Activated naive CD8-positive, alpha-beta T cell treated with anti-CD3 and anti-CD28 coated beads, Interleukin-2, amount 50 U/mL, for 24 hours (primary cell): ENCODE measurements at regions not wholly inside any gene's neighbourhood (a gene's known extent, or its start where the extent isn't known, plus 50 kb on each side); places are given as distances from the start of the nearest gene placed in this dataset.
"Not testable (repeated sequence)": the region's sequence is repeated elsewhere in the genome, so short reads cannot be mapped to it uniquely, and the experiment has no call there.

Source experiments
- ATAC-seq: fragments of 150-1000 bp; cut with Tn5 transposase; one replicate; pipeline ENCODE4 v1.10.0; 2021
- DNase-seq: peaks from one replicate; pipeline ENCODE4 v3.0.0; 2021
- H3K27ac Mint-ChIP-seq: one replicate; pipeline ENCODE4 v1.8.0; 2021; ENCODE audit warnings: mild to moderate bottlenecking, mixed read lengths
- H3K27me3 Mint-ChIP-seq: one replicate; pipeline ENCODE4 v1.8.0; 2021; ENCODE audit warnings: mixed read lengths
- H3K36me3 Mint-ChIP-seq: one replicate; pipeline ENCODE4 v1.8.0; 2021; ENCODE audit warnings: low read depth, mixed read lengths
- H3K4me1 Mint-ChIP-seq: one replicate; pipeline ENCODE4 v1.8.0; 2021; ENCODE audit warnings: mixed read lengths
- H3K4me3 Mint-ChIP-seq: one replicate; pipeline ENCODE4 v1.8.0; 2021; ENCODE audit warnings: mild to moderate bottlenecking, moderate library complexity, mixed read lengths
- H3K9me3 Mint-ChIP-seq: one replicate; pipeline ENCODE4 v1.8.0; 2021; ENCODE audit warnings: mixed read lengths

- DNase-seq (no peak), ATAC-seq (no peak)
- Mint-ChIP-seq H3K27ac (no peak overlapping the region), H3K27me3 (no peaks in the 10 kb centered on the region), H3K4me1 (no peaks in the 10 kb centered on the region), H3K4me3 (no peak overlapping the region), H3K9me3 (peaks cover 5% of the 10 kb centered on the region), H3K36me3 (no peaks in the 10 kb centered on the region)
Measured at GRCh38 chr1:208455821-208456220, 211.6 kb upstream of the PLXNA2 start.

GRCh38 chr1:208456487-208456886 is 212.3 kb upstream of the PLXNA2 start:
- ATAC-seq, result no peak
- no peaks in the 10 kb centered on the region for H3K27me3 Mint-ChIP-seq
- no peak for DNase-seq
- H3K4me3 Mint-ChIP-seq, result no peak overlapping the region
- H3K27ac Mint-ChIP-seq, result no peak overlapping the region
- H3K9me3 Mint-ChIP-seq, result peaks cover 5% of the 10 kb centered on the region
- no peaks in the 10 kb centered on the region for H3K4me1 Mint-ChIP-seq
- no peaks in the 10 kb centered on the region for H3K36me3 Mint-ChIP-seq

- ATAC-seq (no peak), DNase-seq (no peak)
- H3K27me3 Mint-ChIP-seq, result no peaks in the 10 kb centered on the region
- H3K27ac Mint-ChIP-seq, result no peak overlapping the region
- H3K4me3 Mint-ChIP-seq, result no peak overlapping the region
- H3K4me1 Mint-ChIP-seq, result no peaks in the 10 kb centered on the region
- peaks cover 5% of the 10 kb centered on the region for H3K9me3 Mint-ChIP-seq
- no peaks in the 10 kb centered on the region for H3K36me3 Mint-ChIP-seq
Measured at GRCh38 chr1:208460823-208461222, 216.6 kb upstream of the PLXNA2 start.

- Mint-ChIP-seq H3K27me3 (no peaks in the 10 kb centered on the region), H3K27ac (no peak overlapping the region), H3K4me1 (no peaks in the 10 kb centered on the region), H3K36me3 (no peaks in the 10 kb centered on the region), H3K9me3 (peaks cover 4% of the 10 kb centered on the region), H3K4me3 (no peak overlapping the region)
- ATAC-seq (no peak), DNase-seq (no peak)
Measured at GRCh38 chr1:208461680-208462079, 217.5 kb upstream of the PLXNA2 start.

GRCh38 chr1:208462761-208463160 is 218.6 kb upstream of the PLXNA2 start:
- ATAC-seq (no peak), DNase-seq (no peak)
- H3K27me3 Mint-ChIP-seq, result no peaks in the 10 kb centered on the region
- H3K9me3 Mint-ChIP-seq, result no peaks in the 10 kb centered on the region
- no peaks in the 10 kb centered on the region for H3K4me1 Mint-ChIP-seq
- H3K27ac Mint-ChIP-seq, result no peak overlapping the region
- H3K4me3 Mint-ChIP-seq, result no peak overlapping the region
- no peaks in the 10 kb centered on the region for H3K36me3 Mint-ChIP-seq

- Mint-ChIP-seq H3K27me3 (no peaks in the 10 kb centered on the region), H3K9me3 (no peaks in the 10 kb centered on the region), H3K4me3 (no peak overlapping the region), H3K4me1 (no peaks in the 10 kb centered on the region), H3K27ac (no peak overlapping the region), H3K36me3 (no peaks in the 10 kb centered on the region)
- DNase-seq (no peak), ATAC-seq (no peak)
Measured at GRCh38 chr1:208465266-208465665, 221.1 kb upstream of the PLXNA2 start.

- no peaks in the 10 kb centered on the region for H3K4me1 Mint-ChIP-seq
- ATAC-seq (no peak), DNase-seq (no peak)
- no peak overlapping the region for H3K27ac Mint-ChIP-seq
- H3K4me3 Mint-ChIP-seq, result no peak overlapping the region
- no peaks in the 10 kb centered on the region for H3K27me3 Mint-ChIP-seq
- H3K36me3 Mint-ChIP-seq, result no peaks in the 10 kb centered on the region
- H3K9me3 Mint-ChIP-seq, result no peaks in the 10 kb centered on the region
Measured at GRCh38 chr1:208465786-208466590, 221.8 kb upstream of the PLXNA2 start.

- Mint-ChIP-seq H3K4me1 (no peaks in the 10 kb centered on the region), H3K9me3 (no peaks in the 10 kb centered on the region), H3K27ac (no peak overlapping the region), H3K36me3 (no peaks in the 10 kb centered on the region), H3K27me3 (no peaks in the 10 kb centered on the region), H3K4me3 (no peak overlapping the region)
- ATAC-seq, result no peak
- no peak for DNase-seq
Measured at GRCh38 chr1:208467151-208467780, 223.1 kb upstream of the PLXNA2 start.

- no peak for ATAC-seq
- Mint-ChIP-seq H3K27ac (no peak overlapping the region), H3K4me1 (no peaks in the 10 kb centered on the region), H3K9me3 (no peaks in the 10 kb centered on the region), H3K36me3 (no peaks in the 10 kb centered on the region), H3K27me3 (no peaks in the 10 kb centered on the region), H3K4me3 (no peak overlapping the region)
- DNase-seq, result no peak
Measured at GRCh38 chr1:208475449-208475848, 231.3 kb upstream of the PLXNA2 start.

GRCh38 chr1:208475951-208476845 is 232.0 kb upstream of the PLXNA2 start:
- no peak overlapping the region for H3K4me3 Mint-ChIP-seq
- ATAC-seq, result no peak
- no peaks in the 10 kb centered on the region for H3K4me1 Mint-ChIP-seq
- no peak for DNase-seq
- H3K9me3 Mint-ChIP-seq, result no peaks in the 10 kb centered on the region
- peaks cover 2% of the 10 kb centered on the region for H3K27me3 Mint-ChIP-seq
- H3K27ac Mint-ChIP-seq, result no peak overlapping the region
- no peaks in the 10 kb centered on the region for H3K36me3 Mint-ChIP-seq

- no peak overlapping the region for H3K4me3 Mint-ChIP-seq
- no peak for ATAC-seq
- no peaks in the 10 kb centered on the region for H3K36me3 Mint-ChIP-seq
- H3K4me1 Mint-ChIP-seq, result no peaks in the 10 kb centered on the region
- no peaks in the 10 kb centered on the region for H3K9me3 Mint-ChIP-seq
- no peak for DNase-seq
- H3K27ac Mint-ChIP-seq, result no peak overlapping the region
- H3K27me3 Mint-ChIP-seq, result peaks cover 2% of the 10 kb centered on the region
Measured at GRCh38 chr1:208476846-208477170, 232.6 kb upstream of the PLXNA2 start.

GRCh38 chr1:208479435-208479834 is 235.3 kb upstream of the PLXNA2 start:
- ATAC-seq, result no peak
- Mint-ChIP-seq H3K36me3 (no peaks in the 10 kb centered on the region), H3K4me1 (no peaks in the 10 kb centered on the region), H3K27ac (no peak overlapping the region), H3K27me3 (peaks cover 2% of the 10 kb centered on the region), H3K9me3 (no peaks in the 10 kb centered on the region), H3K4me3 (no peak overlapping the region)
- no peak for DNase-seq

- Mint-ChIP-seq H3K36me3 (no peaks in the 10 kb centered on the region), H3K4me1 (no peaks in the 10 kb centered on the region), H3K27me3 (peaks cover 4% of the 10 kb centered on the region), H3K4me3 (no peak overlapping the region), H3K9me3 (no peaks in the 10 kb centered on the region), H3K27ac (no peak overlapping the region)
- no peak for ATAC-seq
- DNase-seq, result no peak
Measured at GRCh38 chr1:208485512-208485911, 241.3 kb upstream of the PLXNA2 start.

GRCh38 chr1:208486677-208487076 is 242.5 kb upstream of the PLXNA2 start:
- H3K9me3 Mint-ChIP-seq, result no peaks in the 10 kb centered on the region
- no peak overlapping the region for H3K27ac Mint-ChIP-seq
- no peak overlapping the region for H3K4me3 Mint-ChIP-seq
- no peaks in the 10 kb centered on the region for H3K4me1 Mint-ChIP-seq
- no peaks in the 10 kb centered on the region for H3K36me3 Mint-ChIP-seq
- no peak for DNase-seq
- H3K27me3 Mint-ChIP-seq, result peaks cover 2% of the 10 kb centered on the region
- no peak for ATAC-seq

- H3K36me3 Mint-ChIP-seq, H3K27ac Mint-ChIP-seq, ATAC-seq: not testable (repeated sequence)
Measured at GRCh38 chr1:208488432-208488831, 244.2 kb upstream of the PLXNA2 start.

More at GRCh38 chr1:208488432-208488831, 244.2 kb upstream of the PLXNA2 start:
- H3K27me3 Mint-ChIP-seq, H3K4me1 Mint-ChIP-seq, DNase-seq, H3K9me3 Mint-ChIP-seq, H3K4me3 Mint-ChIP-seq: not testable (repeated sequence)
